GM12878 (cell line): ENCODE measurements at regions not wholly inside any gene's neighbourhood (a gene's known extent, or its start where the extent isn't known, plus 50 kb on each side); places are given as distances from the start of the nearest gene placed in this dataset. TPM values are rescaled to one million over a fixed set of nuclear protein-coding genes. Genes with fewer than 3 reads are reported as not detected.

Source experiments
- small RNA-seq: library from RNA; depleted of rRNA; stranded (forward); fragments of <200 nt; gene quantifications from one replicate; pipeline ENCODE3, GENCODE V24; 2014

Small RNA genes lying in the stretch of these regions (small RNA-seq; reads per million reads assigned to genes)
- gene AL390877.1 = not detected
- not detected for gene RF00561
